Ishikawa (cell line): ENCODE measurements at regions not wholly inside any gene's neighbourhood (a gene's known extent, or its start where the extent isn't known, plus 50 kb on each side); places are given as distances from the start of the nearest gene placed in this dataset.

Source experiments
- CEBPB ChIP-seq: IDR thresholded peaks from 2 replicates; pipeline ENCODE4 v1.6.1; 2012
- CREB1 ChIP-seq: IDR thresholded peaks from 2 replicates; pipeline ENCODE4 v1.6.1; 2012; ENCODE audit warnings: low read depth
- EGR1 ChIP-seq: IDR thresholded peaks from 2 replicates; pipeline ENCODE4 v1.6.1; 2012
- EP300 ChIP-seq: IDR thresholded peaks from 2 replicates; pipeline ENCODE4 v1.6.1; 2012; ENCODE audit warnings: borderline replicate concordance
- FOXM1 ChIP-seq: IDR thresholded peaks from 2 replicates; pipeline ENCODE4 v1.6.1; 2012; ENCODE audit warnings: low read depth, borderline replicate concordance
- RAD21 ChIP-seq: IDR thresholded peaks from 2 replicates; pipeline ENCODE4 v1.6.1; 2012; ENCODE audit warnings: low read depth
- TEAD4 ChIP-seq: IDR thresholded peaks from 2 replicates; pipeline ENCODE4 v1.6.1; 2012
- TF ChIP-seq, protein P1 (sequence below): IDR thresholded peaks from 2 replicates; pipeline ENCODE4 v1.6.1; 2012
- TF ChIP-seq, protein P2 (sequence below): IDR thresholded peaks from 2 replicates; pipeline ENCODE4 v1.6.1; 2012; ENCODE audit warnings: low read depth, mild to moderate bottlenecking
- TF ChIP-seq, protein P3 (sequence below): IDR thresholded peaks from 2 replicates; pipeline ENCODE4 v1.6.1; 2012

DNA sequence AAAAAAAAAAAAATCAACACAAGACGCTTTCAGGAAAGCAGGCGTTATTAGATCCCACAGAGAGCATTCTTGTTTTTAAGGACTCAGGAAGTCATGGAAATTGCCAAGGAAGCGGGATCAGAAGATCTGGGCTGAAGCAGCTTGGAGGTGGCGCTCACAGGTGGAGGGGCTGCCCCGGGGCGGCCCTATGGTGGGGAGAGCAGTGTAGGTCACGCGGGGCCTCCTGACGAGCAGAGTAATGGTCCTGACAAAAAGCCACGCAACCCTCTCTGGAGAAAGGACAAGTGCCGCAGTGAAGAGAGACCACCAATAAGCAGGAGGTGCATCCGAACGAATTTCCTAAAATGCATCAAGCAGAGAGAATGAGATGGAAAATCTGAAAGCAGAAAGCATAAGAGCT lies 407.0 kb downstream of the BRD1 start:
- TF ChIP-seq, protein P1, sequence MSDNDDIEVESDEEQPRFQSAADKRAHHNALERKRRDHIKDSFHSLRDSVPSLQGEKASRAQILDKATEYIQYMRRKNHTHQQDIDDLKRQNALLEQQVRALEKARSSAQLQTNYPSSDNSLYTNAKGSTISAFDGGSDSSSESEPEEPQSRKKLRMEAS, result no peak
- TF ChIP-seq TEAD4 (no peak), EP300 (no peak), EGR1 (no peak), RAD21 (no peak), FOXM1 (no peak), CREB1 (no peak), CEBPB (no peak)
- TF ChIP-seq, protein P2, sequence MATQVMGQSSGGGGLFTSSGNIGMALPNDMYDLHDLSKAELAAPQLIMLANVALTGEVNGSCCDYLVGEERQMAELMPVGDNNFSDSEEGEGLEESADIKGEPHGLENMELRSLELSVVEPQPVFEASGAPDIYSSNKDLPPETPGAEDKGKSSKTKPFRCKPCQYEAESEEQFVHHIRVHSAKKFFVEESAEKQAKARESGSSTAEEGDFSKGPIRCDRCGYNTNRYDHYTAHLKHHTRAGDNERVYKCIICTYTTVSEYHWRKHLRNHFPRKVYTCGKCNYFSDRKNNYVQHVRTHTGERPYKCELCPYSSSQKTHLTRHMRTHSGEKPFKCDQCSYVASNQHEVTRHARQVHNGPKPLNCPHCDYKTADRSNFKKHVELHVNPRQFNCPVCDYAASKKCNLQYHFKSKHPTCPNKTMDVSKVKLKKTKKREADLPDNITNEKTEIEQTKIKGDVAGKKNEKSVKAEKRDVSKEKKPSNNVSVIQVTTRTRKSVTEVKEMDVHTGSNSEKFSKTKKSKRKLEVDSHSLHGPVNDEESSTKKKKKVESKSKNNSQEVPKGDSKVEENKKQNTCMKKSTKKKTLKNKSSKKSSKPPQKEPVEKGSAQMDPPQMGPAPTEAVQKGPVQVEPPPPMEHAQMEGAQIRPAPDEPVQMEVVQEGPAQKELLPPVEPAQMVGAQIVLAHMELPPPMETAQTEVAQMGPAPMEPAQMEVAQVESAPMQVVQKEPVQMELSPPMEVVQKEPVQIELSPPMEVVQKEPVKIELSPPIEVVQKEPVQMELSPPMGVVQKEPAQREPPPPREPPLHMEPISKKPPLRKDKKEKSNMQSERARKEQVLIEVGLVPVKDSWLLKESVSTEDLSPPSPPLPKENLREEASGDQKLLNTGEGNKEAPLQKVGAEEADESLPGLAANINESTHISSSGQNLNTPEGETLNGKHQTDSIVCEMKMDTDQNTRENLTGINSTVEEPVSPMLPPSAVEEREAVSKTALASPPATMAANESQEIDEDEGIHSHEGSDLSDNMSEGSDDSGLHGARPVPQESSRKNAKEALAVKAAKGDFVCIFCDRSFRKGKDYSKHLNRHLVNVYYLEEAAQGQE, result no peak
- TF ChIP-seq, protein P3, sequence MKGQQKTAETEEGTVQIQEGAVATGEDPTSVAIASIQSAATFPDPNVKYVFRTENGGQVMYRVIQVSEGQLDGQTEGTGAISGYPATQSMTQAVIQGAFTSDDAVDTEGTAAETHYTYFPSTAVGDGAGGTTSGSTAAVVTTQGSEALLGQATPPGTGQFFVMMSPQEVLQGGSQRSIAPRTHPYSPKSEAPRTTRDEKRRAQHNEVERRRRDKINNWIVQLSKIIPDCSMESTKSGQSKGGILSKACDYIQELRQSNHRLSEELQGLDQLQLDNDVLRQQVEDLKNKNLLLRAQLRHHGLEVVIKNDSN, result no peak
